GM20431 (cell line): ENCODE measurements at regions not wholly inside any gene's neighbourhood (a gene's known extent, or its start where the extent isn't known, plus 50 kb on each side); places are given as distances from the start of the nearest gene placed in this dataset.

ENCODE experiments used
- in situ Hi-C: fragments of 300-500 bp; cut with MseI, MboI; formaldehyde crosslinking; loops from one replicate; pipeline ENCODE4 v1.15.0; 2020; ENCODE audit warnings: low sequenced_read_pairs; ENCODE audit not compliant: unreplicated experiment

DNA sequence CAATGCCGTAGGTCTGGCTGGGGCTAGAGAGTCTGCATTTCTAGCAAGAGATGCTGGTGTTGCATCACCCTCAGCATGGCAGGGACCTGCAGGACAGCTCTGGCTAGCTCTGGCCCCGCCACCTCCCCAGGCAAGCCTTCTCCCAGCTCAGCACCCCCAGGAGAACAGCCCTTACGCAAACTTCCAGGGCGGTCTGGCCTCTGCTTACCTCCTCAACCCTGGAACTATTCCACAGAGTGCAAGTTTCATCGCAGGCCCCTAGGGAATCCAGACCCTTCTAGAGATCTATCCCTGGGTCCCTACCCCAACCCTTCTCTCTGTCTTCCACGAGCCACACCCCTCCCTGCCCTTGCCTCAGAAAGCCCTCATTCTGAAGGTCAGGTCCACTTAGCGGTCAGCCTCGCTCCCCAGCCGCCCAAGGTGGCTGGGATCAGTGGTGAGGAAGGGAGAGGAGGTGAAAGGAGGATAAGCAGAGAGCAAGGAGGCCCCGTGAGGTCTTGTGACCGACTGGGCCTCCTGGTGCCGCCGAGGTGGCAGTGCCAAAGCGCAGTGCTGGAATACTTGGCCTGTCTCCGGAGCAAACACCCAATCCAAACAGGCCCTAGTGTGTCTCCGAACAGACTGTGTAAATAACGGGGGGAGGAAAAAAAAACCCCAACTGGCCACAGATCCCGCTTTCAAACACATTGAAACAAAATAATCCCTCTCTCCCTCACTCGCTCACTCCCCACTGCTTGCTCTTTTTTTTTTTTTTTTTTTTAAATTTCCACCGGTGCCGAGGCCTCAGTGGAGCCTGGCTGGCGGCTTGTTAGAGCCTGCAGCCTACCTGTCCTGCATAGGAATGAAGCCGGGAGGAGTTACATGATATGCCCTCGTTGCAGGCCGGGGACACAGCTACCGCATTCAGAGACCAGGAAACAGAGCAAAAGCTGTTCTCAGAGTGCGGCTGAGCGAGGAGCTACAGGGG lies 380.9 kb downstream of the SOX9 start:
- in situ Hi-C loops, result no loop called here

DNA sequence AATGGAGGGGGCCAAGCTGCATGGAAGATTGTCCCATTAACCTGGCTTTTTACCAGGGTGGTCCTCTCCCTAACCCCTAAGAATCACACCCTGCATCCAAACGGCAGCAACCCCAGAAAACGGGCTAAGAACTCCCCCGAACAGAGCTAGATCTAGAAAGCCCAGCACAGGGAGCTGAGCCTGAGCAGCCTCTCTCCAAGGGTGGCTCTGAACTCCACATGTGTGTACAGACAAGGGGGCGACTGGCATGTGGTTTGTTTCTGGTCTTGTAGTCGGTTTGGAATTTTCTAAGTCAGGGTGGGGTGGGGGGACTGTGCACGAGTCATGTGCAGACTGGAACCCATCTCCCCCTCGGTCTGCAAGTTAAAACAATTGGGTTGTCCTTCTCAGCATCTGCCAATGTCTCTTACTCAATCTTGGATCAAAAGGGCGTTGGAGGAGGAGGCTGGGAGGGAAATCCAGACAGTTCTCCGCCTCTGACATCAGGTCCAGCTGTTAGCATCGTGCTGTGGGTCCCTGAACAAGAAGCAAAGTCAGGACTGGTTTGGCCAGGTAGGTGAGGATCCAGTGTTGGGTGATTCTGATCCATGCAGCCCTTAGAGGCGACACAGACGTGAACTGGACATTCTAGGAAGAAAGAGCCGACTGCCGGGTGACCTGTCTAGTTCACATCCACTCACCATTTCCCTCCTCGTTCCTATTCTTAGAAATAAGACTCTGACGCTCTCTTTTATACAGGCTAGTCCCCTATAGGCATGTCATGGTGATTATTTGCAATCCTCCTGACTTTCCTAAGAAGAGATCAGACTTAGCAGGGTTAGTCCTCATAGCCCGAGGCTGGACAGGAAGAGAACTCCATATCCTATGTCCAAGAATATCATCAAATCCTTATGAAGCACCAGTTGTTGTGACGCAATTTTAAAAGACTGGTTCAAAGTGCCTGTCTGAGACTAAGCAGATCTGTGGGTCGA lies 381.8 kb downstream of the SOX9 start:
- in situ Hi-C loops, result no loop called here

GRCh38 chr17:72503556-72503955 lies 382.7 kb downstream of the SOX9 start:
- in situ Hi-C loops, result no loop called here

GRCh38 chr17:72504783-72505182 lies 384.0 kb downstream of the SOX9 start:
- in situ Hi-C loops, result no loop called here

GRCh38 chr17:72506773-72507172 lies 386.0 kb downstream of the SOX9 start:
- in situ Hi-C loops, result no loop called here

DNA sequence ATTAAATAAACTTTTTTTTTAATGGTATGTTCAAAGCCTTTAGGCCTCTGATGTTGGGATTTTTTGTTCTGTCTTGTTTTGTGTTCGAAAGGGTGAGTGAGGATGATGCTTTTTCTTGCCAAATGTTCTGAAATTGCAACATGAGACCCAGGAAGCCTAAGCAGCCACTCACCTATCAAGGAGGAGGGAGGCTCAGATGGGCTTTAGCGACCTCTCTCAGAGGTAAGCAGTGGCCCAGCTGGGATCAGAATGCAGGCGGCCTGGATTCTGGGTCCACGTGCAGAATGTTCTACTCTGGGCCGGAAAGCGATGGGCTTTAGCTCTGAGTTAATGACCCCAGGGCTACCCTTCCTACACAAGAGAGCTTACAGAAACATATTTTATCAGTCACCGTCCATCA lies 386.6 kb downstream of the SOX9 start:
- in situ Hi-C loops, result no loop called here

- in situ Hi-C loops, result no loop called here
These were observed 389.7 kb downstream of the SOX9 start for GRCh38 chr17:72510351-72511016.

DNA sequence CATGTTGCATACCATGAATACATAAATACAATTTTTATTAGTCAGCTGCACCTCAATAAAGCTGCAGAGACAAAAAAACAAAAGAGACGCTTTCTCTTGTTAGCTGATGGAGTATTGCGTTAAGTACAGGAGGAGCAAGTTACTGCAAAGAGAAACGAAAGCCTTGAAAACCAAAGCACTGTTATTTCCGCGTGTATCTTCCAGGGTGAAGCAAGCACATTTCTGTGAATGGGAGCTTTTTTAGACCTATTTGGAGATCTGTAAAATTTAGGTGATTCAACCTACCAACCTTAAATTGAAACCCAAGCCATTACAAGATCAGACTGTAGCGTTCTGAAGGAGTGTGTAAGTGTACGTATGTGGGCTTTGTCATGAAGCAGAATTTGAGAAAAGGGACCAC lies 390.4 kb downstream of the SOX9 start:
- in situ Hi-C loops, result no loop called here

GRCh38 chr17:72511874-72512273 lies 391.1 kb downstream of the SOX9 start:
- in situ Hi-C loops, result no loop called here

DNA sequence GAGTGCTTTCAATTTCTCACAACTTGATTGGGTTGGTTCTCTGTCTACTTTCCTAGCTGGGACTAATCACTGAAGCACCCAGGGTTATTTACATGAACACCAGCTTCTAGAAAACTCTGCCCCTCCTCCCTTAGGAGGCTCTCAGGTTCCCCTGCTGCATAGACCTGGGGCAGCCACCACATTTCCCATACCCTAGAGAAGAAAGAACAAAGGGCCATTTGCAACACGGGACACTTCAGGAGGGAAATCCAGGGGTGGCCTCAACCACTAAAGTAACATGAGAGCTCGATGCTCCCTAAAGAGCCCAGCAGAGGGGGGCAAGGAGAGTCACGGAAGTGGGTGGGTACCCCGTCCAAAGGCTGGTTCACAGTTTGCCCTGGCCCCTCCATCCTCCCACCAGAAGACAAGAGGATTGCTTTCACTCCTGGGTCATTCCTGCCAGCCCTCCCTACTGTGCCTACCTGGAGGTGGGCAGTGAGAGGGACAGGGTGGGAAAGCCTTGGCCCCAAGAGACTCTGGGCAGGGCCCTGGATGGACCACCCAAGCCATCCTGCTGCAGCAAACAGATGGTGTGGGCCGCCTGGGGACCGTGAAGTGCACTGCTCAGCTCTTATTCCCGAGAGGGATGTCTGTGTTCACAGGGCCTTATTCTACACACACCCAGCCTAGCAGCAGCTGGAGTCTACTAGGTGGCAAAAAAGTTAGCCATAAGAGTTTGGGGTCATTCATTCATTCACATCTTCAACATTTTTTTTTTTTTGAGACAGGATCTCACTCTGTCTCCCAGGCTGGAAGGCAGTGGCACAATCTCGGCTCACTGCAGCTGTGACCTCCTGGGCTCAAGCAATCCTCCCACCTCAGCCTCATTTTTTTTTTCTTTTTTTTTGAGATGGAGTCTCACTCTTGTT lies 392.1 kb downstream of the SOX9 start:
- in situ Hi-C loops, result no loop called here

GRCh38 chr17:72514321-72514861 lies 393.6 kb downstream of the SOX9 start:
- in situ Hi-C loops, result no loop called here

GRCh38 chr17:72514891-72515290 lies 394.1 kb downstream of the SOX9 start:
- in situ Hi-C loops, result no loop called here

GRCh38 chr17:72515291-72516065 lies 394.7 kb downstream of the SOX9 start:
- in situ Hi-C loops, result no loop called here

GRCh38 chr17:72516772-72517399 lies 396.1 kb downstream of the SOX9 start:
- in situ Hi-C loops, result no loop called here

- in situ Hi-C loops, result no loop called here
These were observed 396.8 kb downstream of the SOX9 start for GRCh38 chr17:72517413-72518158.

DNA sequence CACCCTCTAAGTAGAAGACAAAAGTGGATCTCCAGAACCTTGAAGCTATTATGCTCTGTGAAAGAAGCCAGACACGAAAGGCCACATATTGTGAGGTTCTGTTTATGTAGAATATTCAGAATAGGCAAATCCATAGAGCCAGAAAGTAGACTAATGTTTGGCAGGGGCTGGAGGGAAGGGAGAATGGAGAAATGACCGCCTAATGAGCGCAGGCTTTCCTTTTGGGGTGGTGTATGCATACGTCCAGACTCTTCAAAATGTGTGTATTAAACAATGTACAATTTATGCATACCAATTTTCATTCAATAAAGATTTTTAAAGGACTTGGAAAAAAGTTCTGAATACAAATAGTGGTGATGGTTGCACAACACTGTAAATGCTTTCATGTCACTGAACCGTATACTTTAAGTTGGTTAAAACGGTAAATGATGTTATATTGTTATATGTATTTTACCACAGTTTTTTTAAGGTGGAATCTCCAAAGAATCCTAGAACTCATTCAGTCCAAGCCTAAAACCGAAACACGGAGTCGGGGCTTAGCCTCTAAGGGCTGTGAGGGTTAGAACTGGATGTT lies 397.4 kb downstream of the SOX9 start:
- in situ Hi-C loops, result no loop called here
